HG02588 (cell line): ENCODE measurements at regions not wholly inside any gene's neighbourhood (a gene's known extent, or its start where the extent isn't known, plus 50 kb on each side); places are given as distances from the start of the nearest gene placed in this dataset.

Experiments
- ATAC-seq: cut with Tn5 transposase; IDR thresholded peaks from one replicate; pipeline ENCODE4 v1.9.1; 2021; ENCODE audit warnings: mild to moderate bottlenecking, moderate library complexity; ENCODE audit not compliant: unreplicated experiment

DNA sequence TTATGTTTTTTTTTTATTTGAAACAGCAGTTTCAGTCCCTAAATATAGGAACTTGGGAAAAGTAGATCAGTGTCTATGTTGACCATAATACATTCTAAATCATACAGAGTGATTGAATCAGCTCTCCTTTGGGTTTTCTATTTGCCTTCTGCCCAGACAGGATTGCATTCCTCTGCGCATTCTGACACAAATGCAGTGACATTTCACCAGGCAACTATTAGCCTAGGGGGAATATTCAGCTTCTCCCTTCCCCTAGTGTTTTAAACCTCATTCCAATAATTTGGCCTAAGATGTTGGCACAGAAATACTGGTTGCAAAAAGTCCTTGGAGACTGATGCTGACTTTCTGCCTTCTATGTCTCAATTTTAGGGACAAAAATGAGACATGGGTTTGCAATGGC lies 172.8 kb downstream of the PTGER3 start:
- ATAC-seq, result no peak

DNA sequence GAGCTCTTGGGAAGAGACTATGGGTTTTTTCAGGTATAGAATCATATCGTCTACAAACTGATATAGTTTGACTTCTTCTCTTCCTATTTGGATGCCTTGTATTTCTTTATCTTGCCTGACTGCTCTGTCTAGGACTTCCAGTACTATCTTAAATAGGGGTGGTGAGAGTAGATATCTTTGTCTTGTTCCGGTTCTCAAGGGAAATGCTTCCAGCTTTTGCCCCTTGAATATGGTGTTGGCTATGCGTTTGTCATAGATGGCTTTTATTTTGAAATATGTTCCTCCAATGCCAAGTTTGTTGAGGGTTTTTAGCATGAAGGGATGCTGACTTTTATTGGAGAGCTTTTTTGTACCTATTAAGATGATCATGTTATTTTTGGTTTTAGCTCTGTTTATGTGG lies 170.3 kb downstream of the PTGER3 start:
- ATAC-seq, result no peak

DNA sequence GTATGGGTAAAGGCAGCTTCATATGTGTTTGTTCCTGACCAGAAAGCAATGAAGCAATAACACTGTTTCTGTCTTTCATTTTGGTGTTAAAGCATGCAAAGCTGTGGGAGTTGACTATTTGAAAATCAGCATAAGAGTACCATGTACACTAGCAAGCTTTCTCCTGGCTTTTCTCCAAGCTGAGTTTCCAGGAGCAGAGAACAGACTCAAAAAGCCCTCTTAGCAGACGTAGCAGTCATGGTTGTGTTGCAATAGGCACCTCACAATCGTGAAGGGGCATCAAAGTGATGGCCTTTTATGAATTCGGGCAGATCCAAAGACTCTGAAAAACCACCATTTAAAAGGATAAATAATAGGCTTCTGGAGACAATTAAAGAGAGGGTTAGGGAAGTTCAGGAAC lies 159.7 kb downstream of the PTGER3 start:
- ATAC-seq, result no peak

DNA sequence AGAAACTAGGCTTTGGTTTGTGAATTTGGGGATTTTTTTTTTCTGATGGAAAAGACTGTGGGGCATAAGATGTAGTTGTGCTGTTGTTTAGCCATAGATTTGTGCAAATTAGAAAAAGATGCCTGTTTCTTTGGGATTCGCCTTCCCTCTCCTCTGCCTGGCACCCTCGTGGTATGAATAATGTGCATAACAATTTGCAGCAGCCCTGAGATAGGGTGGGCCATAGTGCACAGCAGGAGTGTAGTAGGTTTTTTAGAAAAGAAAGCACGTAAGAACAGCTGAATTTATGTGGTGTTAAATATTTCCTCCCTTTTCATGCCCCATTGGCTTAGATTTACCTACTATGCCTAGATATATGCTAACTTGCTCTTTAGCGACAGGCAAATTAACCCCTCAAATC lies 158.9 kb downstream of the PTGER3 start:
- no peak for ATAC-seq

DNA sequence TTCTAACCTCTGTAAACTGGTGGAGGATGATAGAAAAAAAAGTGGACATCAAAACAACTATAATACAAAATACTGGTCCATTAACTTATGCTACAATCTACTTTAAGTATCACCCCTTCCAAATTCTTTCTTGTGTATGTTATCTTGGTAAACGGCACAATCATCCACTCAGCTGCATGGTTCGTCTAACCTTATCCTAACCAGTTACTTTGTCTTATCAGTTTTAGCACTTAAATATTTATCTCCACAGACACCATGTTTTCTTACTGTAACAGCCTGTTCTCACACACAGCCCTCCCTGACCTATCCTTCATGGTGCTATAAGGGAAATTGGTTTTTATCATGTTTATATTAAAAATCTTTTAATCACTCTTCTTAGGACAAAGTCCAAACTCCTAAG lies 157.2 kb downstream of the PTGER3 start:
- ATAC-seq, result no peak

DNA sequence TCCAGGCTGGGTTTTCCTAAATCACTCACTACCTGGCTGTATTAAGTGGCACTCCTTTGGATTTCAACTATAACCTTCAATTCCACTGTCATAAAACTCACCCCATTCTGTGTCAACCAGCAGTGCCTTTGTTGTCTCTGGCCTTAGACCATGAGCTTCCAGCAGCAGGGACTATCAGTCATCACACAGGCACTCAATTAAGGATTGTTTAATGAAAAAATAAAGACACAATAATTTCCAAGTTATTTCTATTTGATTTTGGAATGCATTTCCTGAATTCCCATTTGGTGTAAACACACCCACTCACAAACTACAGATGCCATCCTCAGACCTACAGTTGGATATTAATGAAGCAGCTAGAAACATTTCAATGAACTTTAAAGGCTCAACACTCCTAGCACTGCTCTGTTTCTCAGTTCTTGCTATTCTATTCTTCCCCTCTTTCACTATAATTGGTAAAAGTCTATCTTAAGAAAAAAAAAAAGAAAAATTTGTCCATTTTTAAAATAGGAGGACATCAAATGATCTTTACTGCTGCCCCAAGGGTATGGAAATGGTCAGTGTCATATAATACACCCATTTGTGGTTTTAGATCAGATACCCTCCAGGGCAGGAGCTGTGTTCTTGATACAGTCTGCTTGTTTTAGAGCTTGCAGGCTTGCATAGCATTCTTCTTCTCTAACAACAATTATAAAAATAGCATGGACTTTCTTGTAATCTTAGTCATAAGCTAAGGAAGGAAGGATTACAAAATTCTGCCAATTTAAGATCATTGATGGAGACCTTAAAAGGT lies 156.4 kb downstream of the PTGER3 start:
- ATAC-seq, result no peak

DNA sequence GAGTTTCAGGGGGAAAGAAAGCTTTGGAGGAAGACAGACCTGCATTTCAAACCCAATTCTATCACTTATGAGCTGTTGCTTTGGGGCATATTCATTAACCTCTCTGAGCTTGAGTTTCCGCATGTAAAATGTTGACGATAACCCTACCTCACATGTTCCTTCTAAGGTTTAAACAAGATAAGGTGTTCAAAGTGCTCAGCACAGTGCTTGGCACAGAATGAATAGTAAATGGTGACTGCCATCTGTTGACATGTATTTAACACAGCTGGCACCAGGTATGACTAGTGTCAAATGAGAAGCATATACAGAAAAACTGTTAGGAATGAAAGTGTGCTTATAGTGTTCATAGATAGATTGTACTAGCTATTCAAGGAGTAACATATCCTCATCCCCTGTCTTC lies 155.5 kb downstream of the PTGER3 start:
- no peak for ATAC-seq

DNA sequence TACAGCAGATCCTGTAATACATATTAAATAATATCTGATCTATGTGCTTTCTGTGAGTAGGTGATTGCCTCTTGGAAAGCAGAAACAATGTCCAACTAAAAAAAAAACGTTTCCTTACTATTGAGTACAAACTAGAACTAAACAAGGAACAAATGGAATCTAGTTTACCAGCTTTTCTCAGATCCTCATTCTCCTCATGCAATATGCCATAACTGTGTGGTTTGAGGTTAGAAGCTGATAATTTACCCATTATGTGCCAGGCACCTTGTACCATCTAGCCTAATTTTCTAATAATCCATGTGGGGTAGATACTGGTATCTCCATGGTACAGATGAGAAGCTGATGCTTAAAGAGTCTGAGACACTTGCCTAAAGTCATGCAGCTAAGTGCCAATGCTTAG lies 154.7 kb downstream of the PTGER3 start:
- no peak for ATAC-seq

DNA sequence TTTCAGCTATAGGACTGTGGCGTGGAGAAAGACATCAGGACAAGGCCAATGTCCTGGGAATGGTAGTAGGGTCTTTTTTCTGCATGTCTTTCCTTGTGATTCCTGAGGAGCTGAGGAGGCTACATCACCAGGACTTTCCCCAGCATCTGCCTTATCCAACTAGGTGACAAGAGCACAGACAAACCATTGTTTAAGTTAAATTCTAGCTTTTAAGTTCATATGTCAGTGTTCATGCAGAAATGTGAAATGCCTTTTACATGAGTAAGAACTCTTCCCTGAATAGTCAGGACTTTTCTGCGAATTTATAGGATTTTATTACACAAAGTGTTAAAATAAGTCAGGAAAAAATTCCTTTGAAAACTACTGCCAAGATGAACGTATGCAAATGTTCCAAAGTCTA lies 154.2 kb downstream of the PTGER3 start:
- ATAC-seq, result no peak

DNA sequence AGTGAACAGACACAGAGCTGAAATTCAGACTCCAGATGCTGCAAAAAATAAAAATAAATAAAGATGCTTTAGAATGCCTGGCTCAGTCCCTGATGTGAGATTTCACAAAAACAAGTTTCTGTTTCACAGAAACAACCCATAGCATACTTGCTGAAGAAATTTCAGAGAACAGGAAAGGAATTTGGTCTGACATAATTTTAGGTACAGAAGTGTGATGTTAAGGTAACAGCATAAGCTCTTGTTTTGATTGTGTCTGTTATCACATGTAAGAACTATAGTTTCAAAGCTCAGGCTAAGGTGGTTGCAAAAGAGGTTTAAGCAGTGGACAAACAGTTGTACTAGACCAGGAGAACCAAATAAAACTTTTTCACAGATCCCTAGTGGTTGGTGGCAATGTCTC lies 152.1 kb downstream of the PTGER3 start:
- no peak for ATAC-seq

DNA sequence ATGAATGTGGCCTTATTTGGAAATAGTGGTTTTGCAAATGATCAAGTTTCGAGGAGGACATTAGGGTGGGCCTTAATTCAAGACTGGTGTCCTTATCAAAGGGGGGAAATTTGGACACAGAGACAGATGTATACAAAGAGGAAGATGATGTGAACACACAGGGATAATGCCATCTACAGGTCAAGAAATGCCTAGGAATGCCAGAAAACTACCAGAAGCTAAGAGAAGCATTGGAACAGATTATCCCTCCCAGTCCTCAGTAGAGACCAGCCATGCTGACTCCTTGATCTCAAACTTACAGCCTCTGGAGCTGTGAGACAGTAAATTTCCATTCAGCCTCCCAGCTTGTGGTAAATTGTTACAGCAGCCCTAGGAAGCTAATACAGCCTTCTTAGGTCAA lies 151.4 kb downstream of the PTGER3 start:
- ATAC-seq, result no peak

DNA sequence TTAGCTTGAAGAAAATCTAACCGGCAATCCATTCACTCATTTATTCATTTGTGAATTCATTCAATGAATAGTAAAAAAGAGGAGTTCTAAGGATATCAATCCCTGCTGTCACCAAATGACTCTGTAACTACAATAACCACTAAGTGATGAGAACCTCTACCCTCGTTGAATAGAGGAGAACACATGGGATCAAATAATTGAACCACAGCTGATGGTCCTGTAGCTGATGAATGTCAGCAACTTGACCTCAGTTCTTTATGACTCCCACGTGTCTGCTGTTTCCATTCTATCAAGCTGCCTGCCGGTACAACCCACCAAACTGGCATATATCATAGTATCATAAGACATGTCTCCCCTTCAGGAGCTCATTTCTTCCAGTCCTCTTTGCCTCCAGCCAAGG lies 150.3 kb downstream of the PTGER3 start:
- no peak for ATAC-seq

DNA sequence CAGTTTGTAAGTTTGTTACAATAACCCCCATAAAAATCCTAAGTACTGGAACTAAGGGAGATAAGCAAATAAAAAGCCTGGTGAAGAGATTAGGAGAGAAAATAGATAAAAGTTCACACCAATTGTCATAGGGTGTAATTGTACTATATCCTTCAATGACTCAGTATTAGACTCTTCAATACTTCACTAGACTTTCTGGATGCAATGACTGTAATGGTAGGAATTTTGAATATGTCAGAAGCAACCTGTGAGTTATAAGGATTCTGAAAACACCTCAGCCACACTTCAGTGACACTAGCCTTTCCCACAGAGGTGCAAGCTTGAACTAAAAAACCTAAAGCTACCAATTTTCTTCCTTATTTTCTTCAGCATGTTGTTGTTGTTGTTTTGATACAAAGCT lies 147.9 kb downstream of the PTGER3 start:
- ATAC-seq, result no peak

DNA sequence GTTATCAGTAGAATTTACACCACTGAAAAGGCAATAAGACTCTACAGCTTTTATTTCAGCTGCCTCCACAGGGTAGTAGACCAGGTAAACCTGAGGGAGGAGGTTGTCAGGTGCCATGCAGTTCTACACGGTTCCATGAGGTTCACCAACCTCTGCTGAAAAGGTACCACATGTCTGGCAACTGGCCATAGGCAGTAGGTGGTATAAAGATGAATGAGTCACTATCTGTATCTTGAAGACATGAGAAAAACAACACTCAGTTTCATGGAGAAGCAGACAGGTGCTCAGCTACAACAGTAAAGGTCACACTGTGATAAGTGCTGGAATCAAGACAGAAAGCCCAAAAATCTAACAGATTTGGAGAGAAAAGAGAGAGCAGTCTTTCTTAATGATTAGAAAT lies 145.4 kb downstream of the PTGER3 start:
- ATAC-seq, result no peak

DNA sequence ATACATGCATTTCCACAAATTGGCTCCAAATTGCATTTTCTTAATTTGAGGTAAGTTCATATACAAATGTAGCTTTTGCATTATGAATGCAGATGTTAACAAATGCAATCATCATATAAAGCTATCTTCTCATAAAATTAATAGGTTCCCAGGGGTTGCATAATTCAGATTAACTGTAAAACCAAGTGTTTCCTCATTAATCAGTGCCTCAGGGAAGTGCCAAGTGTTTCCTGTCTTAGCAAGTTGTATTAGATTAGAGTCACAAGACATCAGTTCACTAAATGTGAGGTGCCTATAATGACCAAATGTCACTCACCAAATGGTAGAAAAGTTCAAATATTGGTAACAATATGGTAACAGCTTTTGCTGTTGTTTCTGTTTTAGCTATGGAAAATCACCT lies 140.8 kb downstream of the PTGER3 start:
- no peak for ATAC-seq

DNA sequence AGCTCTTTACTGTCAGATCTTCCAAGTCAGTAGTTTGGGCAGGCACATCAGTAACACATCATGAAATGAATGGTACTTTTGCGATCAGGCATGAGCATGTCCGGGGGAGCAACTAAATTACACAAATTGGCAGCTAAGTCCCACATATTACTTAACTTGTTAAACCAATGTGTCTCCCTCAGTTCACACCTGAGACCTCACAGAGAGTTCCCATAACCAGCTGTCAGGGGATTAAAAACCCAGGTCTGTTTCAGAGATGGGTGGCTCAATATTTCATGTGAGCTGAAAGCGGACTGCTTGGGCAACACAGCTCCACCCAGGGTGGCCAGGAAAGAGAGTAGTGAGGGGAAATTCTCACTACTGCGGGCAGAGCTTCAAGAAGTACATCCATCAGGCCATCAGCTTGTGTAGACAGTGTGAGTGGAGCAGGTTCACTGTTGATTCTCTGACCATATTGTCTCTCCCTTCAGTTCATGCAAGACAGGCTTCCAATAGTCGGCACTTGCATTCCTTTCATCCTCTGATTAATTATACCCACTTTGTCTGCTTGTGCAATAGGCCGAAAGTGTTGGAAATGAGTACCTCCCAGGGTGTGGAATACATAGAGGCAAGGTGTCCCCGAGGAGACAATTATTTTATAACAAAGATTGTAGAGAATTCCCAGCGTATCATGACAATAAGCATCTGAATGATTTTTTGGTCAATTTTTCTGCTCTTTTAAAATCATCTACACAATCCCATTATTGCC lies 139.9 kb downstream of the PTGER3 start:
- no peak for ATAC-seq

DNA sequence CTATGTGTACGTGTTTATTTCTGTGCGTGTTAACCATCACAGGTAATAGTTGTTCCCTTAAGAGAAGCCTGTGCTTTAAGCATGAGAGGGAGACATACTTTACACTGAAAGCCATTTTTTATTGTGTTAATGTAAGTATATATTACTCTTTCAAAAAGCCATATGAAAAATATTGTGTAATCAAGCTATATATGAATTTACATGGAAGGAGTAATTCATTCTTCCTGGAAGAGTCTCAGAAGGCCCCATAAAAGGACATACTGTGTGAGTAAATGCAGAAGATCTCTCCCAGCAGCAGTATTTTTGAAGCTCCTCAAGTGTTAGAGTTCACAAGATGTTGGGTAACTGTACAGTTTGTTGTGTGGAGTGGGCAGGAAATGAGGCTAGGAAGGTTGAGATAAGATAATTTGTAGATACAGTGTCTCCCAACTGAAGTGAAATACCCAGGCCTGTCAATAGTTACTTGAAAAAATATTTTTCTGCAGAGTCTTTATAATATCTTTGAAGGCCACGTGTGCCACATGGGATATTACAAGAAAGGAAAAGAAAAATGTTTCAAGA lies 138.3 kb downstream of the PTGER3 start:
- ATAC-seq, result no peak

DNA sequence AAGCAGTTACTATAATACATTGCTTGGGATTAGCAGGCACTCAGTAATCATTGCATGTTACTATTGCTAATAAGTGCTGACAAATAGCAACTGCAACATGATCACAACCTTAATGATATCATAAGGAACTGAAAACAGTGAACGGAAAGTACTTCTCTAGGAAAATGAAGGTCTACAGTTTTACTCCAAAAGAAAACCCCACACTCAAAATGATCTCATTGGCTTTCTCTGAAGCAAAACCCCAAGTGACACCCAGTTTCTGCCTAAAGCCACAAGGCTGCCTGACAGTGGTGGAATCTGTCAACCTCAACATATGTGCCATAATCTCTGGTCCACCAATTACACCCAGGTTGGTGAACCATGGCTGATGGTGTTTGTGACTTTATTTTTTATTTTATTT lies 137.6 kb downstream of the PTGER3 start:
- ATAC-seq, result peak; percentile 59

DNA sequence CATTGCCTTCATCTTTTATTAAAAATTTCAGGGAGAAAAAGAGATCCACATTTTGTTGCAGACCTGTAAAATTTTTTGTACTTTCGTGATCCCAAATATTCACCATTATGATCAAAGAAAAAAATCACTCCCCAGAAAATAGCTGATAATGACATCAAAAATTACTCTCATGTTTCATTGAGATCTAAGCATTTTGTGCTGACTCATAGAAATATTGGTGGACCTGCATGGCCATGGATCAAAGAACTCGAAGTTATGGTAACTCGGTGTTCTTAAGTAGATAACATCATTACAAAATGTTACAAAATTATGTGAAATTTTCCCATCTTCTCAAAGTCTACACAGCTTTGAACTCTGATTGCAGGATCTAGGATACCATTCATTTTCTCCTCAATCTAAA lies 135.8 kb downstream of the PTGER3 start:
- no peak for ATAC-seq

DNA sequence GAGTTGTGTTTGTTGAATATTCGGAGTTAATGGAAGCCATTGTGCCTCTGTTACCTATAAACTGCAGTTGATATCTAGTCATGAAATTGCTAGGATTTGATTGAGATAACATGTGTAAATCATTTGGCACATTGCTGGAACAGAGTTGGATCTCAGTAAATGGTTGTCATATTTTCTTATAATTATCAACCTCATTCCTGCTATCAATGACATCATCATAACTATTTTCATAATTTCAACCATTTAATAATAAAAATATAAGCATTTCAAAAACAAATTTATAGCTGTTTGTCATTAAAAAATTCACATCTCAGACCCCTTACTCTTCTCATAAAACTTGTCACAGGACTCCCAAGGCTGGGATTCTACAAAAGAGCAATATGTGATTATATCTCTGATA lies 133.4 kb downstream of the PTGER3 start:
- no peak for ATAC-seq

DNA sequence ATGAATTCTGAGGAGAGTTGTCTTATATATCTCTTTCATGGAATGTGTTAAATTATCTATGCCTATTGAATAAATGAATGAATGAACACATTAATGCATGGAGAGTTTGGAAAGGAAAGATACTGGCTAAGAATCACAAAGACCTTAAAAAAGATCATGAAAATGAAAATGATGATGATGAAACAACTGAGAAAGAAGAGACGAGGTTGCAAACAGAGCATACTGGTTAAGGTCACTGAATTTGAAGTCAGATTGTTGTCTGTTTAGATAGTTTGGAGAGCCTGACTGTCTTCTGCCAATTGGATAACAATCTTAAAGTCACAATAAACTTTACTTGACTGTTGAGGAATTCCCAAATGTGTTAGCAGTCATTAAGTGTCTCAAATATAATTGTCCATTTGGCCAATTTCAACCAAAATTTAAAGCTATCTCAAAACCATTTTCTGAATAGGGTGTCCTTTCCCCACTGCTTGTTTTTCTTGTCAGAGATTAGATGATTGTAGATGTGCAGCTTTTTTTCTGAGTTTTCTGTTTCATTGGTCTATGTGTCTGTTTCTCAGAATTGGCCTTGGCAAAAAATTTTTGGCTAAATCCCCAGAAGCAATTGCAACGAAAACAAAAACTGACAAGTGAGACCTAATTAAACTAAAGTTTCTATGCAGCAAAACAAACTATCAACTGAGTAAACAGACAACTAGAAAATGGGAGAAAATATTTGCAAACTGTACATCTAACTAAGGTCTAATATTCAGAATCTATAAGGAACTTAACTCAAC lies 132.2 kb downstream of the PTGER3 start:
- no peak for ATAC-seq

DNA sequence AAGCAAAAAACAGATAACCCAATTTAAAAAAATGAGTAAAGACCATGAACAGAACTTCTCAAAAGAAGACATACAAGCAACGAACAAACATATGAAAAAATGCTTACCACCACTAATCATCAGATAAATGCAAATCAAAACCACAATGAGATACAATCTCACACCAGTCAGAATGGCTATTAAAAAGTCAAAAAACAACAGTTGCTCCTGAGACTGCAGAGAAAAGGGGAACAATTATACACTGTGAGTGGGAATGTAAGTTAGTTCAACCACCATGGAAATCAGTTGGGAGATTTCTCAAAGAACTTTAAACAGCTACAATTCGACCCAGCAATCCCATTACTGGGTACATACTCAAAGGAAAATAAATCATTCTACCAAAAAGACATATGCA lies 131.6 kb downstream of the PTGER3 start:
- no peak for ATAC-seq
